LNCaP clone FGC (cell line): ENCODE measurements at regions not wholly inside any gene's neighbourhood (a gene's known extent, or its start where the extent isn't known, plus 50 kb on each side); places are given as distances from the start of the nearest gene placed in this dataset.

Experiments
- DNase-seq: peaks from one replicate; pipeline ENCODE4 v3.0.0-alpha.2; 2011; ENCODE audit warnings: low read depth
- H3K4me3 ChIP-seq: 2 replicates; pipeline ENCODE4 v1.5.1; 2011; ENCODE audit warnings: mild to moderate bottlenecking, low read depth, low read length, control low read depth
- CTCF ChIP-seq: IDR thresholded peaks from 2 replicates; pipeline ENCODE4 v1.5.1; 2012; ENCODE audit warnings: mild to moderate bottlenecking; ENCODE audit not compliant: control insufficient read depth, insufficient read depth; ENCODE audit errors: extremely low read depth

GRCh38 chr1:68301471-68302001 lies 69.2 kb upstream of the WLS start:
- TF ChIP-seq CTCF = no peak
- H3K4me3 ChIP-seq = no peak overlapping the region
- no peak for DNase-seq

GRCh38 chr1:68294367-68295066 lies 62.2 kb upstream of the WLS start:
- H3K4me3 ChIP-seq = no peak overlapping the region

GRCh38 chr1:68293609-68294366 lies 61.5 kb upstream of the WLS start:
- DNase-seq = no peak
- no peak overlapping the region for H3K4me3 ChIP-seq
- no peak for TF ChIP-seq CTCF

More at GRCh38 chr1:68294367-68295066, 62.2 kb upstream of the WLS start:
- DNase-seq = no peak
- TF ChIP-seq CTCF = no peak

- no peak overlapping the region for H3K4me3 ChIP-seq
- no peak for DNase-seq
- TF ChIP-seq CTCF = no peak
Measured at GRCh38 chr1:68293122-68293521, 60.8 kb upstream of the WLS start.

GRCh38 chr1:68291688-68292384 lies 59.5 kb upstream of the WLS start:
- no peak overlapping the region for H3K4me3 ChIP-seq
- TF ChIP-seq CTCF = no peak
- DNase-seq = no peak

- TF ChIP-seq CTCF = no peak
- no peak overlapping the region for H3K4me3 ChIP-seq
- DNase-seq = no peak
Measured at GRCh38 chr1:68287241-68287640, 54.9 kb upstream of the WLS start.
